GM12872 (cell line): ENCODE measurements at regions not wholly inside any gene's neighbourhood (a gene's known extent, or its start where the extent isn't known, plus 50 kb on each side); places are given as distances from the start of the nearest gene placed in this dataset.

Experiments used
- TF ChIP-seq, protein P1 (sequence below): IDR thresholded peaks from 3 replicates; pipeline ENCODE4 v1.5.1; 2011; ENCODE audit warnings: low read depth, mild to moderate bottlenecking, low read length, moderate library complexity; ENCODE audit not compliant: insufficient read depth

- TF ChIP-seq, protein P1, sequence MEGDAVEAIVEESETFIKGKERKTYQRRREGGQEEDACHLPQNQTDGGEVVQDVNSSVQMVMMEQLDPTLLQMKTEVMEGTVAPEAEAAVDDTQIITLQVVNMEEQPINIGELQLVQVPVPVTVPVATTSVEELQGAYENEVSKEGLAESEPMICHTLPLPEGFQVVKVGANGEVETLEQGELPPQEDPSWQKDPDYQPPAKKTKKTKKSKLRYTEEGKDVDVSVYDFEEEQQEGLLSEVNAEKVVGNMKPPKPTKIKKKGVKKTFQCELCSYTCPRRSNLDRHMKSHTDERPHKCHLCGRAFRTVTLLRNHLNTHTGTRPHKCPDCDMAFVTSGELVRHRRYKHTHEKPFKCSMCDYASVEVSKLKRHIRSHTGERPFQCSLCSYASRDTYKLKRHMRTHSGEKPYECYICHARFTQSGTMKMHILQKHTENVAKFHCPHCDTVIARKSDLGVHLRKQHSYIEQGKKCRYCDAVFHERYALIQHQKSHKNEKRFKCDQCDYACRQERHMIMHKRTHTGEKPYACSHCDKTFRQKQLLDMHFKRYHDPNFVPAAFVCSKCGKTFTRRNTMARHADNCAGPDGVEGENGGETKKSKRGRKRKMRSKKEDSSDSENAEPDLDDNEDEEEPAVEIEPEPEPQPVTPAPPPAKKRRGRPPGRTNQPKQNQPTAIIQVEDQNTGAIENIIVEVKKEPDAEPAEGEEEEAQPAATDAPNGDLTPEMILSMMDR = no peak
These were observed 910.2 kb downstream of the TUSC7 start for GRCh38 chr3:117619805-117620204.

- TF ChIP-seq, protein P1 = no peak
These were observed 912.7 kb downstream of the TUSC7 start for GRCh38 chr3:117622171-117622841.

DNA sequence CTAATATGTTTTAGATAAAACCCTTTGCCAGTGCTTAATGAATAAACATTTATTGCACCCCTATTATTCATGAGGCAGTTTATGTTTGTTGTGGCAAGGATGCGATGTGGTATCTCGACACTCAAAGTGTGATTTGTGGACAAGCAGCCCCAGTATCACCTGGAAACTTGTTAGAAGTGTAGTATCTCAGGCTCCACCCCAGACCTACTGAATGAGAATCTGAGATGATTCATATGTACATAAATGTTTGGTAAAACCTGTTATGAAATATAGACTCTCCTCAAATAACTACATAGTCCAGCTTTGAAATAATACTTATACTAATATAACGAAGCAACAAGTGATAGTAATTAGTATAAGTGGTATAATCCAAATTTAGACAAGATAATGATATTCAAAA, 914.8 kb downstream of the TUSC7 start:
- TF ChIP-seq, protein P1 = no peak

DNA sequence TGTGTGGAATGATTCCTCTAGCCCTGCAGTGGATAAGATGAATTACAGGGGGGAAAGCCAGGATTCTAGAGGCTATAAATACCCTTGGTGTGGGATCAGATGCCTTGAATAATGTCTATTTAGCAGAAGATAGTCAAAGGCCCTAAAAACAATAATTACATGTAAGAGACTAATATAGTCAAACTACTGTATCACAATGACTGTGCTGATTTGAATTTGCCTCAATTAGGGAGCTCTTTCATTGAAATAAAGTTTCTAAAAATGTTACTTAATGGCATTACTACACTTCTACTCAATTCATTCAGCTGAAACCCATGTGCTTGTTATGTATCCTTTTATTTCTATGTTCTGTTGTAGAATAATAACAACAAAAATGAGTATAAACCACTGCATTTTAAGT, 915.6 kb downstream of the TUSC7 start:
- TF ChIP-seq, protein P1 = no peak

DNA sequence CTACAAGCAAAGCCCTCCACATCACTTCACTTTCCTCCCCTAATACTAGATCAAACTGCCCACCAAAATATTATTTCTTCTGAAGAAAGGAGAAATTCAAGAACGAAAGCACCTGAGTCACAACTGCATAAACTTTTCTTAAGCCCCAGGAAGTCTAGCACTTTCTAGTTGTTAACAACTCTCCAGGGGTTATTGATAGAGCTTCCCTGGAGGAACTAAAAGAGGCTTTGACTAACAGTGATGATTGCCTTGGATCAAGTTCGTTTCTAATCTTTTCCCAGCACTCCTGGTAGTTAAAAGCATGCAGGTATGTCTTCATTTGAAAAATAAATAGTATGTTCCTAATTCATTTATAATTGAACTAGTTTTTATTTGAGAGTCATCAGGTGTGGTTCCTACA, 917.0 kb downstream of the TUSC7 start:
- TF ChIP-seq, protein P1 = no peak

DNA sequence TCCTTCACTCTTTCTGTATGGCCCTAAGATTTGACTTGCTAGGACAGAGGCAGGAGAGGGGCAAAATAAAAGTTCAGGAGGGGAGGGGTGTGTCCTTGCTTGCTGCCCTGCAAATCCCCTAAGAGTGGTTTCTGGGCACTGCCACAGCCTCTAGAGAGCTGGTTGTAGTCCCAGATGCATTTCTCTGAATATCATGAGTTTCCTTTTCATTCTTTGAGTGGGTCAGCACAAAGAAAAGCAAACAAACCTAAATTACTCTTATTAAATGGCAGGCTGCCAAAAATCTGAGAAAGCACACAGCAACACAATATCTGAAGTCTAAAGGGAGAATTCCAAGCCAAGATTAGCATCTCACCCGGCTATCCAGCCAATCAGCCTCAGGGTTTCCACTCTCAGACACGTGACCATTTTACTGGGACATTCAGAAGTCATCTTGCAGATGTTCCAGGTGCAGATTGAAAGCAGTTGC, 919.3 kb downstream of the TUSC7 start:
- TF ChIP-seq, protein P1 = no peak

DNA sequence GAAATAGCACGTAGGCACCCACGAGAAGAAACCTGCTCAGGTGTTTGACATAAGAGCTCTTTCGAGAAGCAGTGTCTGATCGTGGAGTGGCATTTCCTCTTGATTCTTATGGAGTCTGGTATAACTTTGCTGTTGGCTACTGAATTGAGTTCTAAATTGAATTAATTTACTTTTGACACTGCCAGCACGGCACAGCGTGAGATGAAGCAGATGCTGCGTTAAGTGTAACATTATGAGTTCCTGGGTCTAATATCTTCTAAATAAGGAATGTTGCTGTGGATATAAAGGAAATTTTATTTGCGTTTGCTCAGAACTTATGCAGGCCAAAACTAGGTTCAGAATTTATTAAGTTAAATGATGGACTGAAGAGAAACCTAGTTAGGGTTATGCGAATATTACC, 919.9 kb downstream of the TUSC7 start:
- TF ChIP-seq, protein P1 = no peak
